Right atrium auricular region (tissue), 2 donors: ENCODE measurements at regions not wholly inside any gene's neighbourhood (a gene's known extent, or its start where the extent isn't known, plus 50 kb on each side); places are given as distances from the start of the nearest gene placed in this dataset.

Source experiments
- DNase-seq: peaks from one replicate; pipeline ENCODE4 v3.0.0-alpha.2; 2019; ENCODE audit warnings: low spot score
- H3K27ac ChIP-seq, 2 donors: fragments of 200-600 bp; sonication (generic); 1 replicate in 1 of 2; 2 replicates in 1 of 2; pipeline ENCODE4 v1.5.1; 2016 to 2019
- H3K27me3 ChIP-seq, 2 donors: fragments of 200-600 bp; sonication (generic); one replicate each; pipeline versions ENCODE4 v1.5.1 to v1.6.0; 2017 to 2019
- H3K36me3 ChIP-seq: fragments of 200-600 bp; sonication (generic); one replicate; pipeline ENCODE4 v1.5.1; 2016
- H3K4me1 ChIP-seq, 2 donors: fragments of 200-600 bp; sonication (generic); one replicate each; pipeline versions ENCODE4 v1.5.1 to v1.6.0; 2017 to 2019
- H3K4me3 ChIP-seq, 2 donors: fragments of 200-600 bp; sonication (generic); 1 replicate in 1 of 2; 2 replicates in 1 of 2; pipeline ENCODE4 v1.5.1; 2017 to 2019; ENCODE audit warnings: mild to moderate bottlenecking in 1 of 2, moderate library complexity in 1 of 2
- H3K9me3 ChIP-seq, 2 donors: fragments of 200-600 bp; sonication (generic); one replicate each; pipeline ENCODE4 v1.5.1; 2019
- TF ChIP-seq, protein P1 (sequence below), 2 donors: fragments of 200-600 bp; sonication (generic); IDR thresholded peaks; one replicate each; pipeline ENCODE4 v1.5.1; 2019; ENCODE audit warnings: antibody characterized with exemption in 2 of 2

DNA sequence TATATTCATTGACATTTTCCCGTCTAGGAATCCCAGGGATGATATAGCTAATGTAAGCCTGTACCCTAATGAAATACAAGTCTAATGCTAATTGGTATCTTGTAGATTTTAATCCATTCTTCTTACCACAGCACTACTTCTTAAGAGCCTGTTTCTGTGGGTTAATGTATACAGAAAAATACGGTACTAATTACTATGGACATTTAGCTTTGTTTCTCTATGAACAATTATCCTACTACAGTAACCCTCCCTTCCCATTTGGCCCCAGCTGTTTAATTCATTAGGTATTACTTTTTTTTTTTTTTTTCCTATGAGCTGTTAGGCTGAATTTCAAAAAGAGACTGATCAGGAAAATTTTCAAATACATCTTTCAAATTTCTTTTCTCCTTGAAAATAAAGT is 245.1 kb upstream of the SLC7A11 start:
- H3K36me3 ChIP-seq: no peaks in the 10 kb centered on the region
- TF ChIP-seq, protein P1, sequence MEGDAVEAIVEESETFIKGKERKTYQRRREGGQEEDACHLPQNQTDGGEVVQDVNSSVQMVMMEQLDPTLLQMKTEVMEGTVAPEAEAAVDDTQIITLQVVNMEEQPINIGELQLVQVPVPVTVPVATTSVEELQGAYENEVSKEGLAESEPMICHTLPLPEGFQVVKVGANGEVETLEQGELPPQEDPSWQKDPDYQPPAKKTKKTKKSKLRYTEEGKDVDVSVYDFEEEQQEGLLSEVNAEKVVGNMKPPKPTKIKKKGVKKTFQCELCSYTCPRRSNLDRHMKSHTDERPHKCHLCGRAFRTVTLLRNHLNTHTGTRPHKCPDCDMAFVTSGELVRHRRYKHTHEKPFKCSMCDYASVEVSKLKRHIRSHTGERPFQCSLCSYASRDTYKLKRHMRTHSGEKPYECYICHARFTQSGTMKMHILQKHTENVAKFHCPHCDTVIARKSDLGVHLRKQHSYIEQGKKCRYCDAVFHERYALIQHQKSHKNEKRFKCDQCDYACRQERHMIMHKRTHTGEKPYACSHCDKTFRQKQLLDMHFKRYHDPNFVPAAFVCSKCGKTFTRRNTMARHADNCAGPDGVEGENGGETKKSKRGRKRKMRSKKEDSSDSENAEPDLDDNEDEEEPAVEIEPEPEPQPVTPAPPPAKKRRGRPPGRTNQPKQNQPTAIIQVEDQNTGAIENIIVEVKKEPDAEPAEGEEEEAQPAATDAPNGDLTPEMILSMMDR (IDR thresholded peaks at IDR 0.05): no peak
- no peak for DNase-seq

GRCh38 chr4:138485498-138485897 is 243.3 kb upstream of the SLC7A11 start:
- no peaks in the 10 kb centered on the region for H3K27me3 ChIP-seq
- H3K36me3 ChIP-seq: no peaks in the 10 kb centered on the region
- H3K27ac ChIP-seq: no peak overlapping the region
- H3K4me1 ChIP-seq: no peaks in the 10 kb centered on the region
- no peaks in the 10 kb centered on the region for H3K9me3 ChIP-seq
- DNase-seq: no peak
- no peak overlapping the region for H3K4me3 ChIP-seq
- TF ChIP-seq, protein P1 (IDR thresholded peaks at IDR 0.05): no peak

More for the DNA sequence above, 245.1 kb upstream of the SLC7A11 start:
- no peaks in the 10 kb centered on the region for H3K27me3 ChIP-seq
- no peak overlapping the region for H3K4me3 ChIP-seq
- H3K9me3 ChIP-seq: peaks cover 0 to 9% of the 10 kb centered on the region in 2 donors
- no peaks in the 10 kb centered on the region for H3K4me1 ChIP-seq
- no peak overlapping the region for H3K27ac ChIP-seq

- no peak for DNase-seq
- TF ChIP-seq, protein P1 (IDR thresholded peaks at IDR 0.05): no peak
- Histone ChIP-seq H3K4me1 (no peaks in the 10 kb centered on the region), H3K36me3 (no peaks in the 10 kb centered on the region), H3K27me3 (no peaks in the 10 kb centered on the region), H3K4me3 (no peak overlapping the region), H3K27ac (no peak overlapping the region), H3K9me3 (no peaks in the 10 kb centered on the region)
Observed at GRCh38 chr4:138475116-138475515, 233.0 kb upstream of the SLC7A11 start.

DNA sequence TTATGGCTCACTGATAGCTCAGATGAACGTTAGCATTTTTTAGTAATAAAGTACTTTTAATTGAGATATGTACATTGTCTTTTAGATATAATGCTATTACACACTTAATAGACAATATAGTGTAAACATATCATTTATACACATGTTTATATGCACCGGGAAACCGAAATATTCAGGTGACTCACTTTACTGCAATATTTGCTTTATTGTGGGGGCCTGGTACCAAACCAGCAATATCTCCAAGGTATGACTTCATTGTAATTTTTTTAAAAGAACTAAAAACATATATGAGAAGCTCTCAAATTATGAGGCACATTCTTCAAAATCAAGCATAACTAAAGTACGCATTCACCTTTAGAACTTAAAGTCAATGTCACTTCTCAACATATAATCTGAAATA is 231.2 kb upstream of the SLC7A11 start:
- TF ChIP-seq, protein P1 (IDR thresholded peaks at IDR 0.05): no peak
- no peak for DNase-seq
- Histone ChIP-seq H3K4me3 (no peak overlapping the region), H3K36me3 (no peaks in the 10 kb centered on the region), H3K27ac (no peak overlapping the region), H3K27me3 (no peaks in the 10 kb centered on the region), H3K9me3 (no peaks in the 10 kb centered on the region), H3K4me1 (no peaks in the 10 kb centered on the region)

- H3K27me3 ChIP-seq: no peaks in the 10 kb centered on the region
- H3K4me3 ChIP-seq: no peak overlapping the region
- H3K9me3 ChIP-seq: no peaks in the 10 kb centered on the region
- H3K36me3 ChIP-seq: no peaks in the 10 kb centered on the region
- H3K4me1 ChIP-seq: no peaks in the 10 kb centered on the region
- TF ChIP-seq, protein P1 (IDR thresholded peaks at IDR 0.05): no peak
- DNase-seq: no peak
- no peak overlapping the region for H3K27ac ChIP-seq
Observed at GRCh38 chr4:138460477-138461414, 218.6 kb upstream of the SLC7A11 start.
